Prostate gland (tissue), 2 donors: ENCODE measurements at regions not wholly inside any gene's neighbourhood (a gene's known extent, or its start where the extent isn't known, plus 50 kb on each side); places are given as distances from the start of the nearest gene placed in this dataset.

ENCODE experiments used
- DNase-seq: peaks from one replicate; pipeline ENCODE4 v3.0.0-alpha.2; 2019; ENCODE audit warnings: low spot score
- H3K27ac ChIP-seq, 2 donors: fragments of 200-600 bp; sonication (generic); 2 replicates each; pipeline ENCODE4 v1.5.1; 2017 to 2019
- H3K27me3 ChIP-seq: fragments of 200-600 bp; sonication (generic); replicated peaks from 2 replicates; pipeline ENCODE4 v1.5.1; 2019; ENCODE audit not compliant: insufficient read depth
- H3K36me3 ChIP-seq, 2 donors: fragments of 200-600 bp; sonication (generic); 1 replicate in 1 of 2; 2 replicates in 1 of 2; pipeline versions ENCODE4 v1.5.1 to v1.8.1; 2017 to 2019
- H3K4me1 ChIP-seq: fragments of 200-600 bp; sonication (generic); replicated peaks from 2 replicates; pipeline ENCODE4 v1.5.1; 2019
- H3K4me3 ChIP-seq, 2 donors: fragments of 200-600 bp; sonication (generic); 2 replicates each; pipeline ENCODE4 v1.5.1; 2017 to 2019
- H3K9me3 ChIP-seq: fragments of 200-600 bp; sonication (generic); 2 replicates; pipeline ENCODE4 v1.5.1; 2017
- POLR2A ChIP-seq: fragments of 450-650 bp; IDR thresholded peaks from one replicate; pipeline ENCODE4 v1.6.1; 2016; ENCODE audit warnings: antibody characterized with exemption, mild to moderate bottlenecking
- POLR2AphosphoS5 ChIP-seq: sonication (generic); formaldehyde crosslinking; IDR thresholded peaks from one replicate; pipeline ENCODE4 v1.6.1; 2017; ENCODE audit warnings: antibody characterized with exemption
- WGBS: methylation state at CpG from one replicate; pipeline ENCODE4 v1.1.5; 2018; 5-methylcytosine and 5-hydroxymethylcytosine counted together
- intact Hi-C: fragments of 100-400 bp; cut with DNase I; formaldehyde crosslinking; loops from one replicate; pipeline ENCODE4 v1.14.2; 2022
- TF ChIP-seq, protein P1 (sequence below), 4 experiments: fragments of 200-600 bp in 2 of 4; fragments of 450-650 bp in 2 of 4; sonication (generic) in 2 of 4; IDR thresholded peaks; 1 replicate in 3 of 4; 2 replicates in 1 of 4; pipeline ENCODE4 v1.5.1; 2016 to 2019; ENCODE audit warnings: antibody characterized with exemption in 4 of 4, mild to moderate bottlenecking in 2 of 4, moderate library complexity in 2 of 4

DNA sequence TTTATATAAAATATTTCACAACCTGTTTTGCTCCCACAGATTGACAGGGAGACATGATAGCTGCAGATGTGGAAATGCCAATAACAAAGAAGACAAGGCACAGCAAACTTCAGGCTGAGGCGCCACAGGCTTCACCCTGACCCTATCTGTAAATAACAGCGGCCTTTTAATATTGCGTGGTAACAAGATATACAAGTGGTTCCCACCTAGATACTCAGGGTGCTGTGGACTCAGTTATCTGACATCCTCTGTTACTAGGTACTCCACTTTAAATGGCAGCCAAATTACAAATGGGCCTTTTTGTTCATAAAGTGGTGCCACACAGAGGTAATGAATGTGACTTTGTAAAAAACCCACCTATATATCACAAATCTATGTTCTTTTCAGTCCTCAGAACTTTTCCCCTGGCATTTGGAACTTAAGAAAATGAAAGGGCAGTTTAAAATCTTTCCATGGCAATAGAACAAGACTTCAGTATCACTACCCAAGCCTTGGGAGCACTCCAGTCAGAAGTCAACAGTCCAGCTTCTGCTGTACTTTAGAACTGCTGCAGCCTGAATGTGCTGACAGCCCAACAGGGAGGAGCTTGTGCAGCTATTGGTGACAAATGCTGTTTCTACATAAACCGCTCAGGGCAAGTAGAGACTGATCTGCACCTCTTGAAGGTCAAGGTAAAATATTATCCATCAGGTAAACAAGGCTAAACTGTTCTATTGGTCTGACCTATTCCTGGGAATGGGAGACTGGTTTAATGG, 86.2 kb upstream of the DCD start:
- TF ChIP-seq POLR2AphosphoS5 (no peak), POLR2A (no peak)
- TF ChIP-seq, protein P1, sequence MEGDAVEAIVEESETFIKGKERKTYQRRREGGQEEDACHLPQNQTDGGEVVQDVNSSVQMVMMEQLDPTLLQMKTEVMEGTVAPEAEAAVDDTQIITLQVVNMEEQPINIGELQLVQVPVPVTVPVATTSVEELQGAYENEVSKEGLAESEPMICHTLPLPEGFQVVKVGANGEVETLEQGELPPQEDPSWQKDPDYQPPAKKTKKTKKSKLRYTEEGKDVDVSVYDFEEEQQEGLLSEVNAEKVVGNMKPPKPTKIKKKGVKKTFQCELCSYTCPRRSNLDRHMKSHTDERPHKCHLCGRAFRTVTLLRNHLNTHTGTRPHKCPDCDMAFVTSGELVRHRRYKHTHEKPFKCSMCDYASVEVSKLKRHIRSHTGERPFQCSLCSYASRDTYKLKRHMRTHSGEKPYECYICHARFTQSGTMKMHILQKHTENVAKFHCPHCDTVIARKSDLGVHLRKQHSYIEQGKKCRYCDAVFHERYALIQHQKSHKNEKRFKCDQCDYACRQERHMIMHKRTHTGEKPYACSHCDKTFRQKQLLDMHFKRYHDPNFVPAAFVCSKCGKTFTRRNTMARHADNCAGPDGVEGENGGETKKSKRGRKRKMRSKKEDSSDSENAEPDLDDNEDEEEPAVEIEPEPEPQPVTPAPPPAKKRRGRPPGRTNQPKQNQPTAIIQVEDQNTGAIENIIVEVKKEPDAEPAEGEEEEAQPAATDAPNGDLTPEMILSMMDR (IDR thresholded peaks at IDR 0.05): no peak

DNA sequence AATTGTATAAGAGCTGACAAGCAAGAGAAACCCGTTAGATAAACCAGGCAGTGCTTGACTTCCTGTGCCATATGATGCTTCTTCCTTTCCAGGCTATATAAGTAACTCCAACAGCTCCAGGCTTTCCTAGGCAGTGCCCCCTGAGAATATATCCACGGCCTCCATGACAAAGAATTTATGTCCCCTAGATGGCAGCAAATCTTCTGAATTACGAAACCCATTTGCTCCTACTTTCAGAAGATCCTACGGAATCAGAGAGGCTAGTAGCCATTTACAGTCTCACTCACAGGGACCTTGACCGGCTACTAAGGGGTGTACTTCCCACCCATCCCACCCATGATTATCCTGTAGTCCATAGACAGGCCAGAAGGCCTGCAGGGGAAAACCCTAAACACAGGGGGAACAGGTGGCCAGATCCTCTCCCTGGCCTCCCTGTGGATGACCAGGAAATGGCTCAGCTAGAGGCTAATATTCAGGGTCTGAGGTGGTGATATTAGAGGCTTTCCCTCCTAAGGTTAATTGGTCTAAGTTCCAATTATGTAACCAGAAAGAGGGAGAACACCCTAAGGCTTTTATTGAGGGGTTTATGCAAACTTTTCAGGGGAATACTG, 77.2 kb upstream of the DCD start:
- Histone ChIP-seq H3K27ac (no peak overlapping the region), H3K4me1 (no peaks in the 10 kb centered on the region), H3K4me3 (no peak overlapping the region), H3K36me3 (no peaks in the 10 kb centered on the region), H3K9me3 (no peaks in the 10 kb centered on the region), H3K27me3 (peaks cover 2% of the 10 kb centered on the region)
- DNase-seq: no peak
- no peak for TF ChIP-seq POLR2A
- TF ChIP-seq, protein P1 (IDR thresholded peaks at IDR 0.05): peak in 1 of 4 experiments; percentile 13
- intact Hi-C loops: no loop called here
- WGBS: 34% methylated on average over 5 of the region's 5 CpGs

More for the DNA sequence above, 86.2 kb upstream of the DCD start:
- H3K27ac ChIP-seq: no peak overlapping the region
- no peaks in the 10 kb centered on the region for H3K9me3 ChIP-seq
- no peaks in the 10 kb centered on the region for H3K4me1 ChIP-seq
- no peaks in the 10 kb centered on the region for H3K27me3 ChIP-seq
- WGBS: 80% methylated on average over 4 of the region's 4 CpGs
- no peak overlapping the region for H3K4me3 ChIP-seq
- DNase-seq: peak; percentile 17
- intact Hi-C loops: no loop called here
- H3K36me3 ChIP-seq: no peaks in the 10 kb centered on the region

DNA sequence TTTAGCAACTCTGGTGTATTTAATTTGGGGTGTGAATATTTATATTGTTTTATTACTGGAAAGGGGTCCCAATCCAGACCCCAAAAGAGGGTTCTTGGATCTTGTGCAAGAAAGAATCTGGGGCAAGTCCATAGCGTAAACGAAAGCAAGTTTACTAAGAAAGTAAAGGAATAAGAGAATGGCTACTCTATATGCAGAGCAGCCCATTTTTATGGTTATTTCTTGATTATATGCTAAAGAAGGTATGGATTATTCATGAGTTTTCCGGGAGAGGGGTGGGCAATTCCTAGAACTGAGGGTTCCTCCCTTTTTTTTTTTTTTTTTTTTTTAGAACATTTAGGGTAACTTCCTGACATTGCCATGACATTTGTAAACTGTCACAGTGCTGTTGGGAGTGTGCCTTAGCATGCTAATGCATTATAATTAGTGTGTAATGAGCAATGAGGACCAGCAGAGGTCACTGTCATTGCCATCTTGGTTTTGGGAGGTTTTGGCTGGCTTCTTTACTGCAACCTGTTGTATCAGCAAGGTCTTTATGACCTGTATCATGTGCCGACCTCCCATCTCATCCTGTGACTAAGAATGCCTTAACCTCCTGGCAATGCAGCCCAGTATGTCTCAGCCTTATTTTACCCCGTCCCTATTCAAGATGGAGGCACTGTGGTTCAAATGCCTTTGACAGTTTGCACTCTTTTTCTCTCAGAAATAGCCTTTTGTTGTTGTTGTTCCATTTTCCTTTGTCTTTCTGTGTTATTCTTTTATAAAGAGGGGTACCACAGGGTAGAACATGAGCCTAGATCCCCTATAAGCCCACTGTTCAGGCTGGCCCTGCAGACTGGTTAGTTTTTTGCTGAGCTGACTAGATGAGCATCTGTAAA, 75.5 kb upstream of the DCD start:
- peaks cover 2% of the 10 kb centered on the region for H3K27me3 ChIP-seq
- intact Hi-C loops: no loop called here
- H3K27ac ChIP-seq: no peak overlapping the region
- no peaks in the 10 kb centered on the region for H3K9me3 ChIP-seq
- TF ChIP-seq, protein P1 (IDR thresholded peaks at IDR 0.05): peak in 1 of 4 experiments; percentile 20
- TF ChIP-seq POLR2A: no peak
- no peak for DNase-seq
- H3K4me3 ChIP-seq: no peak overlapping the region
- H3K36me3 ChIP-seq: no peaks in the 10 kb centered on the region
- 82% methylated on average over 5 of the region's 5 CpGs for WGBS
- no peaks in the 10 kb centered on the region for H3K4me1 ChIP-seq

DNA sequence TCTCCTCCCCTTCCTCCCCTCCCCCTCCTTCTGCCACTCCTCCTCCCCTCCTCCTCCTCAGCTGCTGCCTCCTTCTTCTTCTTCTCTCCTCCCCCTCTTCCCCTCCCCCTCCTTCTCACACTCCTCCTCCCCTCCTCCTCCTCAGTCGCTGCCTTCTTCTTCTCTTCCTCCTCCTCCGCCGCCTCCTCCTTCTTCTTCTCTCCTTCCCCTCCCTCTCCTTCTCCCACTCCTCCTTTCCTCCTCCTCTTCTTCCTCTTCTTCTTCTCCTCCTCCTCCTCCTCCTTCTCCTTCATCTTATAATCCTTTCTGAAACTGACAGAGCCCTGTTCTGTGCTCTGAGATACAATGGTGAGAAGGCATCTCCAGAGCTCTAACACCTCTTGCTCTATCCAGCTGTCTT, 73.1 kb upstream of the DCD start:
- Histone ChIP-seq H3K27ac (no peak overlapping the region), H3K4me3 (no peak overlapping the region), H3K9me3 (no peaks in the 10 kb centered on the region), H3K36me3 (no peaks in the 10 kb centered on the region), H3K4me1 (no peaks in the 10 kb centered on the region), H3K27me3 (peaks cover 2% of the 10 kb centered on the region)
- DNase-seq: no peak
- intact Hi-C loops: no loop called here
- 60% methylated on average over 3 of the region's 3 CpGs for WGBS
- TF ChIP-seq, protein P1 (IDR thresholded peaks at IDR 0.05): no peak
- no peak for TF ChIP-seq POLR2AphosphoS5
